ENCODE measurements at regions not wholly inside any gene's neighbourhood (a gene's known extent, or its start where the extent isn't known, plus 50 kb on each side); places are given as distances from the start of the nearest gene placed in this dataset.
"Not testable (repeated sequence)": the region's sequence is repeated elsewhere in the genome, so short reads cannot be mapped to it uniquely, and the experiment has no call there.

- no peak for DNase-seq (ENCODE audit: low read depth in 4 of 4, low spot score in 2 of 4)
Measured at GRCh38 chr10:33715303-33715975, 381.0 kb upstream of the NRP1 start.

DNA sequence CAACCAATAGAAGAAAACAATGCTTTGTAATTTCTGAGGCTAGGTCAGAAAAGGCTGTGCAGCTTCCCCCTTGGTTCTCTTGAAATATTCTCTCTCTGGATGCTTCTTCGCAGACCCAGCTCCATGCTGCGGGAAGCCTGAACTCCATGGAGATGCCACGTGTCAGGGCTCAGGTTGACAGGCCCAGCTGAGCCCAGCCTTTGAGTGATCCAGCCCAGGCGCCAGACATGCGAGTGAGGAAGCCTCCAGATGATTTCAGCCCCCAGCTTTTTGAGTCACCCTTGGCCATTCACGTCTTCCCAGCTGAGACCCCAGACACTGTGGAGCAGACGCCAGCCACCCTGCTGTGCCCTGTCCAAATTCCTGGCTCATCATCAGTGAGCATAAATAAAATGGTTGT, 378.4 kb upstream of the NRP1 start:
- no peak for DNase-seq (ENCODE audit: low read depth in 4 of 4, low spot score in 2 of 4)

- DNase-seq (ENCODE audit: low read depth in 4 of 4, low spot score in 2 of 4) = no peak
Measured at GRCh38 chr10:33710006-33710405, 375.5 kb upstream of the NRP1 start.

GRCh38 chr10:33709008-33709753, 374.7 kb upstream of the NRP1 start:
- DNase-seq (ENCODE audit: low read depth in 4 of 4, low spot score in 2 of 4) = no peak

DNA sequence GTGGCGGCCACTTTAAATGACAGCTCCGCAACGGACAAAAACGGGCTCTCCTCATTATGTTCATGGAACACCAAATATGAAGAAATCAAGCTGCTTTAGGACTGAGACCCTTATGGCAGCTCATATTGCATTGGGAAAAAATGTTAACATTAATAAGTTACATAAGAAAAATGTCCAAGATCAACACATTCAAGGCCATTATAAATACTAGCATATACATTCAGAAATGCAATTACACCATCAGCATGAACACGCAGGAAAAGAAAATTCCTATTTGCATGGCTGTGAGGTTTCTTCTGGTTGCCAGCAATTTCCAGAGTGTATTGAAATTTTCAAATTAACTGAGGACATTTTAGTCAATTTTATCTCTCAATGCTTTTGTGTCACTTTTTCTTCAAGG, 374.1 kb upstream of the NRP1 start:
- DNase-seq (ENCODE audit: low read depth in 4 of 4, low spot score in 2 of 4) = no peak

DNA sequence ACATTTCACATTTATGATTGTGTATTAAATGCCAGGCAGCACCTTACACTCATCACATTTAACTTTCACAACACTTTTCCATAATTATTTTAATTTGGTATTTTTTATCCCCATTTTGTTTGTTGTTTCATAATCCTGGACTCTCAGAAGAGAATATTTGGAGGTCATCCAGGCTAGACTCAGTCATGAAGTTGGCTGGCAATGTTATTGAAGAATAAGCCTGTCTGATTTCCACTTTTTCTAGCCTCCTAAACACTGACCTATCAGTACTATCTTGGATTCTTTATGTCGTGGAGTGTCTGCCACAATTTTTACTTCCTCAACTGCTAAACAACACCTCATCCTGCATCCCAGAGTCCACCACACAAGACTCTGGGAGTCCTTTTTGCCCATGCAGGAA, 372.3 kb upstream of the NRP1 start:
- no peak for DNase-seq (ENCODE audit: low read depth in 4 of 4, low spot score in 2 of 4)

- no peak for DNase-seq (ENCODE audit: low read depth in 4 of 4, low spot score in 2 of 4)
Measured at GRCh38 chr10:33706191-33706590, 371.7 kb upstream of the NRP1 start.

GRCh38 chr10:33704214-33704830, 369.9 kb upstream of the NRP1 start:
- DNase-seq (ENCODE audit: low read depth in 4 of 4, low spot score in 2 of 4) = no peak

- no peak for DNase-seq (ENCODE audit: low read depth in 4 of 4, low spot score in 2 of 4)
Measured at GRCh38 chr10:33703501-33704213, 369.2 kb upstream of the NRP1 start.

DNA sequence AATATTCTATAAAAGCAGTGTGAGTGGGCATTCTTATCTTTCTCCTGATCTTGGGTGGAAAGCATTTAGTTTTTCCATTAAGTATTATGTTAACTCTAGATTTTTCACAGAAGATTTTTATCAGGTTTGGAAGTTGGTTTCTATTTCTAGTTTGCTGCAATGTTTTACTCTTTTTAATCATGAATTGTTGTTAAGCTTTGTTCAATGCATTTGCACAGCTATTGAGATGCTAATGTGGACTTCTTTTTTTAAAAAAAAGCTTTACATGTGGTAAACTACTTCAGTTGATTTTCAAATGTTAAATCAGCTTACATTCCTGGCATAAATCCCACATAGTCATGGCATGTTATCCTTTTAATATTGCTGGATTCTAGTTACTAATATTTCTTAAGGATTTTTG, 363.6 kb upstream of the NRP1 start:
- no peak for DNase-seq (ENCODE audit: low read depth in 4 of 4, low spot score in 2 of 4)

GRCh38 chr10:33697016-33697415, 362.5 kb upstream of the NRP1 start:
- no peak for DNase-seq (ENCODE audit: low read depth in 4 of 4, low spot score in 2 of 4)

DNA sequence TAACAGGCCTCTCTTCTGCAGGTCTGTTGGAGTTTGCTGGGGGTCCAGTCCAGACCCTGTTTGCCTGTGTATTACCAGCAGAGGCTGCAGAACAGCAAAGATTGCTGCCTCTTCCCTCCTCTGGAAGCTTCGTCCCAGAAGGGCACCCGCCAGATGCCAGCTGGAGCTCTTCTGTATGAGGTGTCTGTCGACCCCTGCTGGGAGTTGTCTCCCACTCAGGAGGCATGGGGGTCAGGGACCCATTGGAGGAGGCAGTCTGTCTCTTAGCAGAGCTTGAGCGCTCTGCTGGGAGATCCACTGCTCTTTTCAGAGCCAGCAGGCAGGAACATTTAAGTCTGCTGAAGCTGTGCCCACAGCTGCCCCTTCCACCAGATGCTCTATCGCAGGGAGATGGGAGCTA, 361.1 kb upstream of the NRP1 start:
- no peak for DNase-seq (ENCODE audit: low read depth in 4 of 4, low spot score in 2 of 4)

DNA sequence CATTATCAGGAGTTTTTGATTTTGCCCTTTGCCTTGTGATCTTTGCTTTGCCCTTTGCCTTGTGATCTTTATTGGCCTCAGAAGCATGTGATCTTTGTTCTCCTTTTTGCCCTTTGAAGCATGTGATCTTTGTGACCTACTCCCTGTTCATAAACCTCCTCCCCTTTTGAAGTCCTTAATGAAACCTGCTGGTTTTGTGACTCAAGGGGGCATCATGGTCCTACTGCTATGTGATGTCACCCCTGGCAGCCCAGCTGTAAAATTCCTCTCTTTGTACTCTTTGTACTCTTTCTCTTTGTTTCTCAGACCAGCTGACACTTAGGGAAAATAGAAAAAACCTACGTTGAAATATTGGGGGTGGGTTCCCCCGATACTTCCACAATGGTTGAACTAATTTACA, 356.1 kb upstream of the NRP1 start:
- not testable (repeated sequence) for DNase-seq (ENCODE audit: low read depth in 4 of 4, low spot score in 2 of 4)

DNA sequence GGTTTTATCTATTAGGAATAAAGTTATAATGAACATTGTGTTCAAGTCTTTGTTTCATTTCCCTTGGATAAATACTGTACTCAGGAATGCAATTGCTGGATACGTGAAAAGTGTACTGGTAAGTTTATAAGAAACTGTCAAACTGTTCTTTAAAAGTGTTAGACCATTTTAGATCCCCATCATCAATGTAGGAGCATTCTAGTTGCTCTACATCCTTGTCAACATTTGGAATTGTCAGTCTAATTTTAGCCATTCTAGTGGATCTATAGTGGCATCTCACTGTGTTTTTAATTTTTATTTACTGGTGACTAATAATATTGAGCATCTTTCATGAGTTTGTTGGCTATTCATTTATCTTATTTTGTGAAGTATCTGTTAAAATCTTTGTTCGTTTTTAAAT, 354.0 kb upstream of the NRP1 start:
- DNase-seq (ENCODE audit: low read depth in 4 of 4, low spot score in 2 of 4) = no peak

DNA sequence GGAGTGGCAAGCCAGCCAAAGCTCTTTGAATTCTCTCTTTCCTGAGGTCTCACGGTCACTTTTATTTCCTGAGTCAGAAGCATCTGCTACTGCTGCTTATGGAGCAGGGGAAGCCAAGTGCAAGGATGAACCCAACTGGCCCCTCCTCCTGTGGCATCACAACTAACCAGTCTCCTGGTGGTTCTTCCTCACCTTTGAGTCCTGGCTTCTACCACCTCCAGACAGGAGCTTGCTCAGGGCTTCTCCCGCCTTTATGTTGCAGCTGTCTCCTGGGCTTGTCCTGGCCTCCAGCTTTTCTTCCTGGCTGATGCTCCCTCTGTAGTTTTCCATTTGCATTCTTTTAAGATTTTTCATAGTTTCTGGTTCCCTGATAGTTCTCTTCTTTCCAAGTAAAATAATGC, 349.7 kb upstream of the NRP1 start:
- no peak for DNase-seq (ENCODE audit: low read depth in 4 of 4, low spot score in 2 of 4)

DNA sequence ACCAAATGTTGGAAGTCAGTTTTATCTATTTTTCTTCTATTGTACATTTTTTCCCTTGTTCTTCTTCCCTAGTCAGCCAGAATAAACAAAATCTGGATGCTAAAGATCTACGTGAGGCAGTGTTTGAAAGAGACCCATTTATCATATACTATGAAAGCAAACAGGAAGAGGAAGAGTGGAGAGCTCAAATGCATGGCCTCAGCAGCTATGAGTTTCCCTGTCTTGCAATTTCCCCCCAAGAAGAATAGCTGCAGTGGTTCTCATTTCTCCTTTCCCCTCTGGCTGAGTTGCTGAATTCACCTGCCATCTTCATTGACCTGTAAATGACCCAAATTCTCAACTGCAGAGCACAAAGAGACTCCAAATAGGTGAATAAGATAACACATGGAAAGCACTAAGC, 347.1 kb upstream of the NRP1 start:
- no peak for DNase-seq (ENCODE audit: low read depth in 4 of 4, low spot score in 2 of 4)

DNA sequence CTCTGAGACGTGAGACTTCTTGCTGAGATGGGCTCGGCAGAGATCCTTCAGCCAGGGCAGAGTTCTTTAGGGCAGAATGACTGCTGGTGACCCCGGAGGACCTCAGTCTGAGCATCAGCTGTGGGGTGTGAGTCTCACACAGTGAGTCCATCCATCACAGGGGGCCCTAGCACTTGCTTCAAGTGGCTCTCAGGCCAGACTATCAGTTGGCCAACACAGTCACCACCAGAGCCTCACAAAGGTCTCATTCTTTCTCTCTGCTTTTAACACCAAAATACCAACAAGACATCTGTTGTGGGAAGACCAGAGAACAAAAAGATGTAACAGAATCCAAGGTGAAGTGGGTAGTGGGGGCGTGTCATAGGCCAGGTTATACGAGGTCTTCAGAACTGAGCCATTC, 345.6 kb upstream of the NRP1 start:
- DNase-seq (ENCODE audit: low read depth in 4 of 4, low spot score in 2 of 4) = no peak

GRCh38 chr10:33676606-33677339, 342.3 kb upstream of the NRP1 start:
- DNase-seq (ENCODE audit: low read depth in 4 of 4, low spot score in 2 of 4) = no peak

DNA sequence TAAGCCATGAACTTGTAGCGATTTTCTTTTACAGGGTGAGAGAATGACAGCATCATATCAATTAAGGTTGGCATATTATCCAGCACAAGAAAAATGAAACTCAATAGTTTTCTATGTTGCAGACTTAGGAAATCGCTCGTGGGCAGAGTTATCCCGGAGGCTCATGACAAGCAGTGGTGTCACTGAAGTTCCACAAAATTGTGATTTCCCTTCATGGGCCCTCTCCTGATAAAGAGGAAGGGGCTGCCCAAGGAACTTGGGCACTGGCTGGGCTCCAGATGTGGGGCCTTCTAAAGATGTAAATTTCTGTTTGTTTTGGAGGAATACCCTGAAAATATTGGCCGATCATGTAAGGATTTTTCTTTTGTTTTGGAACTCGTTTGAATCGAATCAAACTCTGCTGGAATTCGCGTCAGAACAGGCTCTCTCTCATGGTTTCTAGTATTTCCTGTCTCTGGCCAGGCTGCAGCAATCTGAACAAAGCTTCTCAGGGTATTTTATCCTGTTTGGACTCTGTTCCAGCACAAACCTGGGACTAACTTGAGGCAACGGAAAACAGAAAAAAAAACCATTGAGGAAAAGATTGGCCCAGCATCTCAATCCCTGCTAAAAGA, 340.6 kb upstream of the NRP1 start:
- DNase-seq (ENCODE audit: low read depth in 4 of 4, low spot score in 2 of 4) = no peak

DNA sequence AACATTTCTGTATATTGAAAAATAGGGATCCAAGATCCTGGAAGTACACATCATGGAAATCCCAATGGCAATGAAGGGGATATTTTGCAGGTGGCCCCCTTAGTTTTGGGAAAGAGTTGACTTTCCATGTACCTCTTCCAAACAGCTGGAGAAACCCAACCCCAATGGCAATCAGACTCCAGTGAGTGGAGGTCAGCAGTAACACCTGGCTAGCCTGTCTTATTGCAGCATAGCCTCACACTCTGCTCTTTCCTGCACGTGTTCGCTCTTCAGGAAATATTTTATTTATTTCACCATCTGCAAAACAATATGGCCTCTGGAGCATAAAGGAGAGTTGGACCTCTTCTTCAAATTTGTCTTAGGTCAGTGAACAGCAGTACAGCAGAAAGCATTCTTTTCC, 340.0 kb upstream of the NRP1 start:
- no peak for DNase-seq (ENCODE audit: low read depth in 4 of 4, low spot score in 2 of 4)

All from left renal cortex interstitium (tissue), 4 donors.